ENCODE measurements at regions not wholly inside any gene's neighbourhood (a gene's known extent, or its start where the extent isn't known, plus 50 kb on each side); places are given as distances from the start of the nearest gene placed in this dataset.

- DNase-seq (ENCODE audit: low read depth in 2 of 2), result no peak
Measured at GRCh38 chr6:43853066-43853650, 83.1 kb downstream of the VEGFA start.

GRCh38 chr6:43852350-43852864 is 82.4 kb downstream of the VEGFA start:
- no peak for DNase-seq (ENCODE audit: low read depth in 2 of 2)

GRCh38 chr6:43851204-43851865 is 81.3 kb downstream of the VEGFA start:
- DNase-seq (ENCODE audit: low read depth in 2 of 2), result no peak

DNA sequence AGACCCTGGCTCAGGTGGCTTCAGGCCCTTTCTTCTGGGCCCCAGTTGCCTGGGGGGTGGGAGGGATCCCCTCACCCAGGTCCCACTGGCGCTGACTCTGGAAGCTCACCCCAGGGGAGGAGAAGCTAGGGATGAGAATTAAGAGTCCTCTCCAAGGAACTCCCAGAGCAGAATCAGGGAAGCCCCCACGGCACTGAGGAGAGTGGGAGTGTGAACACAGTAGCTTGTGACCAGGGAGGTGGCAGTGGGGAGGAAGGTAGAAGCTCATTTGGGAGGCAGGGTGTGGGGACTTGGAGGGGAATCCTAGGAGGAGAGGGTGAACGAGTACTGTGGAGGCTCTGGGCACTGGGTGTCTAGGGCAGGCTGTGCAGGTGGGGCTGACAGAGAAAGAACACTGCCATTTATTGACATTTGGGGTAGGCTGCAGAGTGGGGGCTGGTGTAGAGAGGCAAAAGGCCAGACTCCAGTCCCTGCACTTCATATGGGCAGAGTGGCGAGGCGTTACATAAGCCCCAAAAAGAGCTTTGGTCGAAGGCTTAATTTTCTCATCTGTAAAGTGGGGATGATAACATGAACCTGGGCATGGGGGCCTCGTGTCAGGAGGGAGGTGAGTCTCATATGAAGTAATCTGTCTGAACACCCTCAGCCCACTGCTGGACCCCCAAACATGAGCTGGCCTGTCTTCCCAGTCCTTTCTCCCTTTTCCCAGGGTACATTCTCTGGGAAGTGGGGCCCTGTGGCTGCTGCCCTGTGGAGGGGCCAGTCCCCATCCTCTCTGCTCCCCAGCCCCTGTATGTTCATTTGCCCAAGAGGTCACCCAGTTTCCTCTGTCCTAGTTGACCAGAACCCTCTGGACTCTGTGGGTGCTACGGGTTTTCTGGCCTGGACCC is 80.5 kb downstream of the VEGFA start:
- no peak for DNase-seq (ENCODE audit: low read depth in 2 of 2)

DNA sequence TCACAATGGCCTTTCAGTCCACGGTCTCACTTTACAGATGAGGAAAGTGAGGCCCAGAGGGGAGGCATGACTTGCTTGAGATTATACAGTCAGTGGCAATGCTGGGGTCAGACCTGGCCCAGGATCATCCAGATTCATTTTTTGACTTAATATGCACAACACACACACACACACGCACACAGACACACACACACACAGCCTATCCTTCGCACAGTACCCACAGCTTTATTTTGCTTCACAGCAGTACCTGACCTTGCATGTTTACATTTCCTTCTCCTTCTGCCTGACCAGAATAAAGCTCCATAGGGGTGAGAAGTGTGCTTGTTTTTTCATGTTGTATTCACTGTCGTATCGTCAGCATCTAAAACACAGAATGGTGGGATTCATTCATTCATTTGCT is 79.8 kb downstream of the VEGFA start:
- DNase-seq (ENCODE audit: low read depth in 2 of 2), result no peak

- no peak for DNase-seq (ENCODE audit: low read depth in 2 of 2)
Measured at GRCh38 chr6:43848671-43849391, 78.8 kb downstream of the VEGFA start.

- no peak for DNase-seq (ENCODE audit: low read depth in 2 of 2)
Measured at GRCh38 chr6:43847741-43848630, 78.0 kb downstream of the VEGFA start.

DNA sequence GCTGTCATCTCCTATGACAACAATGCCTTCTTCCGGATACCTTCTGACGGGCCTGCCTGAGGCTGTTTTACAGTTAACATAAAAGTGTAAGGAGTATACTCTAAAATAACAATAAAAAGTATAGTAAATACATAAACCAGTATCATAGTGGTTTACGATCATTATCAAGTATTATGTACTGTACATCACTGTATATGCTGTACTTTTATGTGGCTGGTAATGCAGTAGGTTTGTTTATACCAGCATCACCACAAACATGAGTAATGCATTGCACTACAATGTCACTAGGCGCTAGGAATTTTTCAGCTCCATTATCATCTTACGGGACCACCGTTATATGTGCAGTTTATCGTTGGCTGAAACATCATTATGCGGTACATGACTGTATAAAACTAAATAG is 76.5 kb downstream of the VEGFA start:
- no peak for DNase-seq (ENCODE audit: low read depth in 2 of 2)

GRCh38 chr6:43845646-43846045 is 75.6 kb downstream of the VEGFA start:
- no peak for DNase-seq (ENCODE audit: low read depth in 2 of 2)

GRCh38 chr6:43843669-43844171 is 73.7 kb downstream of the VEGFA start:
- no peak for DNase-seq (ENCODE audit: low read depth in 2 of 2)

GRCh38 chr6:43843097-43843645 is 73.2 kb downstream of the VEGFA start:
- DNase-seq (ENCODE audit: low read depth in 2 of 2), result no peak

- no peak for DNase-seq (ENCODE audit: low read depth in 2 of 2)
Measured at GRCh38 chr6:43842231-43842794, 72.3 kb downstream of the VEGFA start.

DNA sequence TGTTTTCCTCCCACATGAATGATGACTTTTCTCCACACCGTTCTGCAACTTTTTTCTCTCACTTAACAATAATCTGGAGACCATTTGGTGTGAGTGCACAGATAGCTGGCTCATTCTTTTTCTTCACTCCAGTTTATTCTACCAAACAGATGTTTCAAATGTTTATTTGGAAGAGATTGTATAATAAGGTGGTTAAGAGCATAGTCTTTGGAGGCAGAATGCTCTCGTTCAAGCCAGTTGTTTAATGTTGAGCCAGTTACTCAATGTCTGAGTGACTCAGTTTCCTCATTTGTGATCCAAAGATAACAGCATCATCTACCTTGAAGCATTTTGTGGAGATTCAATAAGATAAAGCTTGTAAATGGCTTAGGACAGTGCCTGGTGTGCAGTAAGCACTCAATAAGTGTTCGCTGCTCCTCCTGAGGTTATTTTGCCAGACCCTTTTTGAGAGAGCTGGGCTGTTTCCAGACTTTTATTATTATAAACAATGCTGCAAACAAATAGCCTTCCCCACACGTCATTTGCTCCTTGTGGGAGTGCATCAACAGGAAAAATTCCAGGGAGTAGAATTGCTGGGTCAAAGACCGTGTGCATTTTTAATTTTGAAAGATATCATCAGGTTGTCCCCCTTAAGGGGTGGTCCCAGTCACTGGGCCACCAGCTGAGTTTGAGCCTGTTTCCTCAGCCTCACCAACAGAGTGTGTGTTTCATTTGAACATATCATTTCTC is 70.6 kb downstream of the VEGFA start:
- DNase-seq (ENCODE audit: low read depth in 2 of 2), result no peak

- DNase-seq (ENCODE audit: low read depth in 2 of 2), result peak; percentile 37 to 38
Measured at GRCh38 chr6:43838276-43839036, 68.4 kb downstream of the VEGFA start.

- DNase-seq (ENCODE audit: low read depth in 2 of 2), result no peak
Measured at GRCh38 chr6:43837507-43837906, 67.5 kb downstream of the VEGFA start.

DNA sequence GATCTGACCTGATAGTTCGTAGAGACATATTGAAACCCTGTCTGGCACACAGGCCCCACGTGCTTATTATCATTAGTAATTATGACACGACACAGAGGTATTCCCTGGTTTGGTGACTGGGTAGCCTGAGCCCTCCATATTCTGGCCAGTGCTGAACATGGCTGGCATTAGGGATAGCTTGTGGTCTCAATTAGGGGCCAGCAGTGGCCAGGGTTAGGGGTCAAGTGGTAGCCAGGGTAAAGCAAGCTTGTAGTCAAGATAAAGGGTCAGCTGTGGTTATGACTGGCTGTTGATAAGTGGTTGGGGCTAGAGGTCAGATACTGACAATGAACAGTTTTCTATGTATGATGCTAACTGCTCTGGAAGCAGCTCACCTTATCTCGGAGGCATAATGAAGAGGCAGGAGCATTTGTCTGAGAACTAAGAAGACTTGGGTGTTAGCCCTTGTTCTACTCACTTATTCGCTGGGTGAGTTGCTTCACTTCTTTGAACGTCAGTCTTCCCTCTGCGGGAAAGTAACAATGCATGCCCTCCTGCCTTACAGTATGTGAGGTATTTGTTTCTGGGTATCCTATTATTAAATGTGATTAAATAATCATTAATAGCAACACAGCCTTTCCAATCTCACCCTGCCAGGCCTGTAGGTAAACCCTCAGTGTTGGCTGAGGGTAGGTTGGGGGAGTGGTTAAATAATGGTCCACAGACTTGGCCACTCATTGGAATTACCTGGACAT is 66.7 kb downstream of the VEGFA start:
- DNase-seq (ENCODE audit: low read depth in 2 of 2), result no peak

Data from lung microvascular endothelial cell (primary cell).